Neuronal stem cell (in vitro differentiated cells): ENCODE measurements at regions not wholly inside any gene's neighbourhood (a gene's known extent, or its start where the extent isn't known, plus 50 kb on each side); places are given as distances from the start of the nearest gene placed in this dataset.

Source experiments
- DNase-seq: peaks from one replicate; pipeline ENCODE4 v3.0.0-alpha.2; 2013; ENCODE audit warnings: low spot score
- H2AFZ ChIP-seq: one replicate; pipeline ENCODE4 v1.6.1; 2013; ENCODE audit warnings: mild to moderate bottlenecking, low read length, inconsistent platforms
- H2AK5ac ChIP-seq: 2 replicates; pipeline ENCODE4 v1.6.1; 2013; ENCODE audit warnings: low read depth, mild to moderate bottlenecking, inconsistent platforms, low read length, moderate library complexity, mixed read lengths
- H2BK120ac ChIP-seq: 2 replicates; pipeline ENCODE4 v1.6.1; 2013; ENCODE audit warnings: low read depth, mild to moderate bottlenecking, inconsistent platforms, low read length, moderate library complexity, mixed read lengths
- H2BK12ac ChIP-seq: one replicate; pipeline ENCODE4 v1.6.1; 2013; ENCODE audit warnings: low read length, inconsistent platforms
- H2BK15ac ChIP-seq: 2 replicates; pipeline ENCODE4 v1.6.1; 2013; ENCODE audit warnings: mild to moderate bottlenecking, low read length, inconsistent platforms, mixed read lengths
- H2BK5ac ChIP-seq: one replicate; pipeline ENCODE4 v1.6.1; 2013; ENCODE audit warnings: inconsistent platforms, mild to moderate bottlenecking, low read length, moderate library complexity
- H3K14ac ChIP-seq: one replicate; pipeline ENCODE4 v1.6.1; 2013; ENCODE audit warnings: low read length, inconsistent platforms
- H3K18ac ChIP-seq: 2 replicates; pipeline ENCODE4 v1.6.1; 2013; ENCODE audit warnings: low read length, inconsistent platforms
- H3K23ac ChIP-seq: 2 replicates; pipeline ENCODE4 v1.6.1; 2013; ENCODE audit warnings: low read depth, mild to moderate bottlenecking, mixed read lengths, low read length, inconsistent platforms; ENCODE audit not compliant: poor library complexity
- H3K27ac ChIP-seq: replicated peaks from 3 replicates; pipeline ENCODE4 v1.5.1; 2013; ENCODE audit warnings: low read length, inconsistent platforms
- H3K27me3 ChIP-seq, 3 experiments: 2 replicates each; pipeline ENCODE4 v1.6.1; 2013; ENCODE audit warnings: low read length in 3 of 3, mild to moderate bottlenecking in 2 of 3, inconsistent platforms in 1 of 3, low read depth in 1 of 3, mixed read lengths in 1 of 3, moderate library complexity in 1 of 3; ENCODE audit not compliant: control insufficient read depth in 3 of 3, insufficient read depth in 3 of 3
- H3K36me3 ChIP-seq, 2 donors: replicated peaks in 1 of 2; 2 replicates each; pipeline ENCODE4 v1.6.1; 2013; ENCODE audit warnings: low read length in 2 of 2; ENCODE audit not compliant: control insufficient read depth in 2 of 2, insufficient read depth in 2 of 2
- H3K4ac ChIP-seq: 2 replicates; pipeline ENCODE4 v1.6.1; 2013; ENCODE audit warnings: inconsistent platforms, mild to moderate bottlenecking, low read length, moderate library complexity
- H3K4me1 ChIP-seq, 2 donors: 1 replicate in 1 of 2; 2 replicates in 1 of 2; pipeline ENCODE4 v1.6.1; 2013; ENCODE audit warnings: low read length in 2 of 2, low read depth in 1 of 2; ENCODE audit not compliant: control insufficient read depth in 2 of 2, insufficient read depth in 1 of 2
- H3K4me2 ChIP-seq: one replicate; pipeline ENCODE4 v1.6.1; 2013; ENCODE audit warnings: mild to moderate bottlenecking, low read length, inconsistent platforms; ENCODE audit not compliant: insufficient read depth, poor library complexity, severe bottlenecking
- H3K4me3 ChIP-seq, 2 donors: 2 replicates each; pipeline ENCODE4 v1.5.1; 2013; ENCODE audit warnings: low read length in 2 of 2, mild to moderate bottlenecking in 2 of 2, inconsistent platforms in 1 of 2, moderate library complexity in 1 of 2
- H3K79me1 ChIP-seq: one replicate; pipeline ENCODE4 v1.6.1; 2013; ENCODE audit warnings: low read depth, mild to moderate bottlenecking, inconsistent platforms, low read length, moderate library complexity
- H3K9ac ChIP-seq: one replicate; pipeline ENCODE4 v1.6.1; 2013; ENCODE audit warnings: mild to moderate bottlenecking, low read depth, low read length, inconsistent platforms; ENCODE audit not compliant: poor library complexity
- H3K9me3 ChIP-seq, 2 donors: replicated peaks in 1 of 2; 2 replicates each; pipeline versions ENCODE3 to v1.6.1; 2013; ENCODE audit warnings: low read length in 2 of 2, mild to moderate bottlenecking in 2 of 2, inconsistent platforms in 1 of 2, low read depth in 1 of 2, mixed read lengths in 1 of 2, moderate library complexity in 1 of 2; ENCODE audit not compliant: control insufficient read depth in 2 of 2, insufficient read depth in 1 of 2
- H4K8ac ChIP-seq: one replicate; pipeline ENCODE4 v1.6.1; 2013; ENCODE audit warnings: low read depth, mild to moderate bottlenecking, inconsistent platforms, low read length, moderate library complexity
- H4K91ac ChIP-seq: one replicate; pipeline ENCODE4 v1.6.1; 2013; ENCODE audit warnings: low read length, low read depth, mild to moderate bottlenecking, inconsistent platforms; ENCODE audit not compliant: poor library complexity
- WGBS, 2 donors: extraction: QIAGEN DNeasy Blood & Tissue Kit; methylation state at CpG; one replicate each; pipeline ENCODE4 v1.1.7; 2013; ENCODE audit warnings: missing lambda C conversion rate in 2 of 2, mixed read lengths in 1 of 2; ENCODE audit not compliant: insufficient read length in 2 of 2, insufficient replicate concordance in 1 of 2; ENCODE audit errors: extremely low coverage in 2 of 2; 5-methylcytosine and 5-hydroxymethylcytosine counted together

DNA sequence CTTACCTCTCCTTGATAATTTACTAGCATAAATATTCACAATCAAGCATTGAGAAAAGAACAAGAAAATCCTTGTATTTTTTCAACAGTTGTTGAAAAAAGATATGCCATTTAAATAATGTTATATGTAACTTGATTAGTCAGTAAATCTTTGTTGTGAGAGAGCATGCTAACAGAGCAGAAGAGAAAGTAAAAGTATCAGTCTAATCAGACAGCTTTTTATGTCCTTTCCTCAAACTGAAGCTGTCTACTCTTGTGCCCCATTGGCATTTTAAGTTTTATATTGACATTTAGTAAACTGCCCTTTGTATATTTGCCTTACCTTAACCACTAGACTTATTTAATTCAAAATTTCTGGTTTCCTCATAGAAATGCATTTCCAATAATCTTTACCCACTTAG lies 668.7 kb downstream of the OTOL1 start:
- Histone ChIP-seq H4K8ac (no peak overlapping the region), H3K4me1 (peaks cover 0 to 2% of the 10 kb centered on the region in 2 donors), H3K9me3 (no peaks in the 10 kb centered on the region), H3K27ac (no peak overlapping the region), H3K4me3 (no peak overlapping the region), H3K4me2 (no peak overlapping the region), H3K23ac (no peak overlapping the region), H2BK15ac (no peak overlapping the region), H2AFZ (no peak overlapping the region), H2BK12ac (no peak overlapping the region), H3K27me3 (no peaks in the 10 kb centered on the region), H3K4ac (no peak overlapping the region), H2BK5ac (no peak overlapping the region), H3K9ac (no peak overlapping the region), H3K79me1 (no peaks in the 10 kb centered on the region), H2AK5ac (no peak overlapping the region), H3K36me3 (no peaks in the 10 kb centered on the region), H3K14ac (no peak overlapping the region), H3K18ac (no peak overlapping the region), H2BK120ac (no peak overlapping the region), H4K91ac (no peak overlapping the region)
- no peak for DNase-seq

DNA sequence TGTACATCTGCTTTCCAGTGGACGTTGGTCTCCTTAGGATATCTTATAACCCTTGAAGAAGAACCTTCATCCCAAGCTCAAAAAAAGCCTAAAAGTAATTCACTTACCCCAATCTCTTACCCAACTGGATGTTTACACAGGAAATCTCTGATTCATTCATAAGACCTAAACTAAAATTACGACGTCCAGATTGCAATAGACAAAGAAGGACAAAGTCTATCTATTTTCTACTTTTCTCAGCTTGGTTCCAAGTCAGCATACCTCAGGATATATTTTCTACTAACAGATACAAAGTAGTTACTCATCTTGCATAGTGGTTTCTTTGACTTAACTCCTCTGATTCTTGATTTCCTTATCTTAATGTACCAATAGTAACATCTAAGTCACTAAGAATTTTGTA lies 669.9 kb downstream of the OTOL1 start:
- Histone ChIP-seq H2BK15ac (no peak overlapping the region), H3K79me1 (no peaks in the 10 kb centered on the region), H4K91ac (no peak overlapping the region), H3K9me3 (no peaks in the 10 kb centered on the region), H2BK5ac (no peak overlapping the region), H2AK5ac (no peak overlapping the region), H3K4ac (no peak overlapping the region), H3K27ac (no peak overlapping the region), H3K9ac (no peak overlapping the region), H3K4me2 (no peak overlapping the region), H3K4me1 (peaks cover 0 to 2% of the 10 kb centered on the region in 2 donors), H3K14ac (no peak overlapping the region), H3K36me3 (no peaks in the 10 kb centered on the region), H3K4me3 (no peak overlapping the region), H2BK12ac (no peak overlapping the region), H2AFZ (no peak overlapping the region), H4K8ac (no peak overlapping the region), H3K23ac (no peak overlapping the region), H3K18ac (no peak overlapping the region), H3K27me3 (no peaks in the 10 kb centered on the region), H2BK120ac (no peak overlapping the region)
- WGBS, 2 donors: no CpG with 5 or more reads among the region's 3 CpGs
- no peak for DNase-seq

DNA sequence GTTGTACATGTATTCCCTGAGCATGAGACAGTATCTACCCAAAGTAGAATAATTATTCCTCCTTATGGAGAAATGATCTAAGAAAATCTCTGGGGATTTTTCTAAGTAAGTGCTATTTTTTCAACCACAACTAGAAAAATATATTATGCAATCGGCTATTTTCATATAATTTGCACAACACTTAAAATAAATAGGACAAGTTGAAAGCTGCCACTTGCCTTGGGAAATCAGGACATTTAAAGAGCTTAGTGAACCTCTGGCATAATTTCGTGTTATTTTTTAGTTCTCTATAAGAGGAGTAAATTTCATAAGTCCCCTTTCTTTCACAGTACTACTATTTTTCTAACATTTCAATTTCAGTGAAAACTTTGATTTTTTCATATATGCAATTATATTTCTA lies 672.1 kb downstream of the OTOL1 start:
- H3K36me3 ChIP-seq: no peaks in the 10 kb centered on the region
- no peaks in the 10 kb centered on the region for H3K79me1 ChIP-seq
- H3K23ac ChIP-seq: no peak overlapping the region
- H3K9ac ChIP-seq: no peak overlapping the region
- H2BK15ac ChIP-seq: no peak overlapping the region
- H2AK5ac ChIP-seq: no peak overlapping the region
- no peak overlapping the region for H3K14ac ChIP-seq
- no peak overlapping the region for H3K4me2 ChIP-seq
- no peak overlapping the region for H2BK120ac ChIP-seq
- H3K18ac ChIP-seq: no peak overlapping the region
- no CpG with 5 or more reads among the region's 2 CpGs for WGBS, 2 donors
- no peak overlapping the region for H2BK5ac ChIP-seq
- no peak overlapping the region for H4K8ac ChIP-seq
- H2AFZ ChIP-seq: no peak overlapping the region
- no peak overlapping the region for H3K27ac ChIP-seq
- no peak overlapping the region for H4K91ac ChIP-seq
- no peak overlapping the region for H3K4me3 ChIP-seq
- H3K4me1 ChIP-seq: peaks cover 0 to 2% of the 10 kb centered on the region in 2 donors
- no peak overlapping the region for H2BK12ac ChIP-seq
- H3K9me3 ChIP-seq: peaks cover 0 to 9% of the 10 kb centered on the region in 2 donors
- H3K27me3 ChIP-seq: no peaks in the 10 kb centered on the region
- DNase-seq: no peak
- no peak overlapping the region for H3K4ac ChIP-seq

DNA sequence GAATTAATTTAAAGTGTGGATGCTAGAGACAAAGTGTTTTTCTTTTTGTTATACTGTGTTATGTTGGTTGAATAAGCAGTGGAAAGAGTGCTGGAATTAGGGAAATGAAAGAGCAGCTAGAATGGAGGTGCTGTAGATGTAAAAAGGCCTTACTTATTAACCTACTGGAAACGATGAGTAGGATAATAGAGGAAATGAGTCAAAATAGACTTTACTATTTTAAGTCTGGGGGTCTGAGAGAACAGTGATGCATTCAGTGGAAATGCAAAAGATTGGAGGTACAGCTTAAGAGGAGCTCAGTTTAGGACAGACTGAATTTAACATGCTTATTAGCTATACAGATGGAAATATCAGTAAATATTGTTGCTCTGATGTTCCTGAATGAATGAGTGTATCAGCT lies 674.0 kb downstream of the OTOL1 start:
- H3K9ac ChIP-seq: no peak overlapping the region
- H3K27me3 ChIP-seq: no peaks in the 10 kb centered on the region
- H2AFZ ChIP-seq: no peak overlapping the region
- no peak overlapping the region for H3K23ac ChIP-seq
- no peak overlapping the region for H3K4me3 ChIP-seq
- H3K79me1 ChIP-seq: no peaks in the 10 kb centered on the region
- no peak for DNase-seq
- H2AK5ac ChIP-seq: no peak overlapping the region
- no peak overlapping the region for H2BK15ac ChIP-seq
- H3K36me3 ChIP-seq: no peaks in the 10 kb centered on the region
- no peak overlapping the region for H3K18ac ChIP-seq
- H2BK12ac ChIP-seq: no peak overlapping the region
- no peak overlapping the region for H4K8ac ChIP-seq
- no peak overlapping the region for H4K91ac ChIP-seq
- H3K27ac ChIP-seq: no peak overlapping the region
- H3K14ac ChIP-seq: no peak overlapping the region
- H3K4me2 ChIP-seq: no peak overlapping the region
- no peaks in the 10 kb centered on the region for H3K4me1 ChIP-seq
- WGBS, 2 donors: no CpG with 5 or more reads among the region's 1 CpG
- no peak overlapping the region for H3K4ac ChIP-seq
- H2BK120ac ChIP-seq: no peak overlapping the region
- H2BK5ac ChIP-seq: no peak overlapping the region
- peaks cover 0 to 9% of the 10 kb centered on the region in 2 donors for H3K9me3 ChIP-seq
